ENCODE measurements at regions not wholly inside any gene's neighbourhood (a gene's known extent, or its start where the extent isn't known, plus 50 kb on each side); places are given as distances from the start of the nearest gene placed in this dataset.

- TF ChIP-seq BCLAF1 (IDR thresholded peaks at IDR 0.05): no peak
- no peak for TF ChIP-seq IRF3 (IDR thresholded peaks at IDR 0.05)
- TF ChIP-seq NFYA (IDR thresholded peaks at IDR 0.05; ENCODE audit: borderline replicate concordance, low read depth, low read length): no peak
Measured at GRCh38 chr7:13777242-13777641, 212.2 kb downstream of the ETV1 start (continued).

- Histone ChIP-seq H3K9me3 (replicated peaks; ENCODE audit: control insufficient read depth, insufficient read depth, low read length) (no peaks in the 10 kb centered on the region), H3K4me3 (no peak overlapping the region), H3K4me1 (ENCODE audit: control insufficient read depth, insufficient read depth, low read length) (no peaks in the 10 kb centered on the region), H4K20me1 (ENCODE audit: control insufficient read depth, insufficient read depth) (no peaks in the 10 kb centered on the region), H3K9ac (ENCODE audit: control insufficient read depth, insufficient read depth, low read length) (no peak overlapping the region), H3K27ac (ENCODE audit: control insufficient read depth, insufficient read depth) (no peak overlapping the region), H3K4me2 (ENCODE audit: control insufficient read depth, insufficient read depth) (no peak overlapping the region), H3K79me2 (ENCODE audit: control insufficient read depth, insufficient read depth, low read length) (no peaks in the 10 kb centered on the region), H3K36me3 (ENCODE audit: control insufficient read depth in 2 of 2, insufficient read depth in 2 of 2, low read length in 1 of 2) (no peaks in the 10 kb centered on the region), H3K27me3 (replicated peaks in 1 of 2; ENCODE audit: control insufficient read depth in 2 of 2, insufficient read depth in 2 of 2, low read length in 1 of 2) (no peaks in the 10 kb centered on the region), H2AFZ (ENCODE audit: control insufficient read depth, low read depth, low read length) (no peak overlapping the region)
- no peak for TF ChIP-seq IRF4 (IDR thresholded peaks at IDR 0.05; ENCODE audit: low read depth, low read length)
- no peak for TF ChIP-seq POLR2A (IDR thresholded peaks at IDR 0.05; ENCODE audit: low read depth, low read length)
- no peak for TF ChIP-seq ATF7 (IDR thresholded peaks at IDR 0.05; ENCODE audit: low read depth)
- TF ChIP-seq CHD4 (IDR thresholded peaks at IDR 0.05): no peak
- TF ChIP-seq SPI1 (IDR thresholded peaks at IDR 0.05; ENCODE audit: borderline replicate concordance, insufficient read depth, low read depth, low read length): no peak
- CTCF ChIA-PET: interaction anchor here (1.0 kb wide), 1 partner anchor 913 kb away, joined by 3 read pairs; no protein-coding TSS in a partner anchor
- RAD21 ChIA-PET (ENCODE audit: unreplicated experiment): no interaction called here
- intact Hi-C loops (cut with micrococcal nuclease; ENCODE audit: unreplicated experiment): no loop called here
- no peak for ATAC-seq
- WGBS (ENCODE audit: insufficient coverage, insufficient replicate concordance, low lambda C conversion rate, missing lambda C conversion rate): 37% methylated on average over 2 of the region's 2 CpGs
- in situ Hi-C loops (cut with MboI): no loop called here
- no peak for DNase-seq (ENCODE audit: low read depth, low spot score)
- no peak for FAIRE-seq
- SMC1A ChIA-PET (ENCODE audit: uncharacterized antibody, unreplicated experiment): interaction anchor here (0.6 to 0.7 kb wide), 2 partner anchors 91 to 820 kb away, joined by 3 read pairs; no protein-coding TSS in a partner anchor
- no TSS peak for BruUV-seq (replicated peaks)
- POLR2A ChIA-PET: no interaction called here
Measured at GRCh38 chr7:13778967-13779366, 210.5 kb downstream of the ETV1 start.

Data from GM12878 (cell line).